Ovary (tissue), 3 donors: ENCODE measurements at regions not wholly inside any gene's neighbourhood (a gene's known extent, or its start where the extent isn't known, plus 50 kb on each side); places are given as distances from the start of the nearest gene placed in this dataset.

Experiments used
- CTCF ChIP-seq, 3 donors: fragments of 450-650 bp in 2 of 3; fragments of 200-600 bp in 1 of 3; IDR thresholded peaks; one replicate each; pipeline versions ENCODE4 v1.5.1 to v1.8.0; 2016 to 2022; ENCODE audit warnings: antibody characterized with exemption in 3 of 3, mild to moderate bottlenecking in 1 of 3
- EP300 ChIP-seq: sonication (generic); formaldehyde crosslinking; IDR thresholded peaks from one replicate; pipeline ENCODE4 v1.6.1; 2017; ENCODE audit warnings: antibody characterized with exemption
- POLR2A ChIP-seq: fragments of 450-650 bp; IDR thresholded peaks from one replicate; pipeline ENCODE4 v1.6.1; 2017; ENCODE audit warnings: antibody characterized with exemption, mild to moderate bottlenecking, moderate library complexity
- donor health status: DM: no; HTN: no; CAD: no.

GRCh38 chr6:139955366-139956155, 581.1 kb upstream of the CITED2 start:
- no peak for TF ChIP-seq EP300
- TF ChIP-seq CTCF (IDR thresholded peaks at IDR 0.05), result no peak
- TF ChIP-seq POLR2A, result no peak
